ENCODE measurements at regions not wholly inside any gene's neighbourhood (a gene's known extent, or its start where the extent isn't known, plus 50 kb on each side); places are given as distances from the start of the nearest gene placed in this dataset. TPM values are rescaled to one million over a fixed set of nuclear protein-coding genes. Genes with fewer than 3 reads are reported as not detected.

DNA sequence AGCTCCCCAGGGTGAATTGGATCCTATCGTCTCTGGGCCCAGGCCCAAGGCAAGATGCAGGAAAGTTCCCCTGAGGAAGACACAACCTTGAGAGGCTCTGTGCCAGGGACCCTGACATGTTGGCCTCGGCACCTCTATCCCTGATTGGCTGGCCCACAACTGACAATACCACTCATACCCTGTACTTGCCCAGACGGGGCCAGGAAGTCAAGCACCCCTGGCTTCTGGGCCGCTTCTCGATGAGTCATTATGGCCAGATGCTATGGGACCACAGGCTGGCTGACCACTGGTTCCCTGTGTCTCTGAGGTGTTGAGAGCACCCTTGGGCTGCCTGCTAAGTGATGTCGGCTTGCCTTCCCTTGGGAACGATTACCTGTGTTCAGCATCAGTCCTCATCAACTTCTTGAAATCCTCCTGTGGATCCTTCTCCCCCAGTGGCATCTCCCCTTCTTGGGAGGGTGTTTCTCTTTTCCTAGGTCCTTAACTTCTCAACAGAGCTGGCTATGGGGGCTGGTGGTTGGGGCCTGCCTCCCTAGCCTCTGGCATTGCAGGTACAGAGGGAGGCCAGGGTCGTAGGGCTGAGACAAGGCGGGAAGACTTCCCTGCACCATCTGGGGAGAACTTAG, 54.5 kb upstream of the MAMLD1 start:
- Mint-ChIP-seq H3K27ac (no peak overlapping the region), H3K4me3 (no peak overlapping the region), H3K4me1 (ENCODE audit: low read depth) (peaks cover 6% of the 10 kb centered on the region), H3K36me3 (ENCODE audit: low read depth) (no peaks in the 10 kb centered on the region), H3K27me3 (ENCODE audit: low read depth) (no peaks in the 10 kb centered on the region), H3K9me3 (ENCODE audit: insufficient read depth) (no peaks in the 10 kb centered on the region)
- POLR2A ChIA-PET = no interaction called here
- CTCF ChIA-PET = no interaction called here
- DNase-seq (no peak), ATAC-seq (no peak)

GRCh38 chrX:150310417-150310816, 52.7 kb upstream of the MAMLD1 start:
- CTCF ChIA-PET = no interaction called here

DNA sequence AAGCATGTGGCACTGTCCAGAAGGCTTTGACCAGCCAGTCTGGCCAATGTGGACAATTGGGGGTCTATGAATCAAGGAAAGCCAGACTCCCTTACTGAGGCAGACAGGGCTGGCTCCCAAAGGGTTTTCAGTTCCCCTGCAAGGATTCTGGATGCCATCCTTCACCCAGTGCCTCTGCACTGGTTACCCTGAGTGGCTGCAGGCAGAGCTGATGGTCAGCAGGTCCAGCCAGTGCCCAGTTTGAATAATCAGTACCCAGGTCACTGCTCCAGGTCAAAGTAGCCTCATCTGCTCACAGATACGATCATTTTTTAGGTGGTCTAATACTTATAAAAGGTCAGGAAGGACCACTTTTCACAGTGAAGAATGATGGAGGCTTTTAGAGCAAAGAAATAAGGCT, 52.2 kb upstream of the MAMLD1 start:
- Mint-ChIP-seq H3K27ac (no peak overlapping the region), H3K9me3 (ENCODE audit: insufficient read depth) (no peaks in the 10 kb centered on the region), H3K4me3 (no peak overlapping the region), H3K36me3 (ENCODE audit: low read depth) (no peaks in the 10 kb centered on the region), H3K27me3 (ENCODE audit: low read depth) (no peaks in the 10 kb centered on the region), H3K4me1 (ENCODE audit: low read depth) (peaks cover 6% of the 10 kb centered on the region)
- ATAC-seq (no peak), DNase-seq (no peak)
- POLR2A ChIA-PET = no interaction called here
- CTCF ChIA-PET = no interaction called here

More at GRCh38 chrX:150310417-150310816, 52.7 kb upstream of the MAMLD1 start:
- peaks cover 6% of the 10 kb centered on the region for H3K4me1 Mint-ChIP-seq (ENCODE audit: low read depth)
- DNase-seq (no peak), ATAC-seq (no peak)
- no peaks in the 10 kb centered on the region for H3K36me3 Mint-ChIP-seq (ENCODE audit: low read depth)
- H3K4me3 Mint-ChIP-seq = no peak overlapping the region
- H3K27me3 Mint-ChIP-seq (ENCODE audit: low read depth) = no peaks in the 10 kb centered on the region
- no peaks in the 10 kb centered on the region for H3K9me3 Mint-ChIP-seq (ENCODE audit: insufficient read depth)
- POLR2A ChIA-PET = no interaction called here
- H3K27ac Mint-ChIP-seq = no peak overlapping the region

GRCh38 chrX:150312931-150313330, 50.2 kb upstream of the MAMLD1 start:
- ATAC-seq = no peak
- no peaks in the 10 kb centered on the region for H3K27me3 Mint-ChIP-seq (ENCODE audit: low read depth)
- peaks cover 6% of the 10 kb centered on the region for H3K4me1 Mint-ChIP-seq (ENCODE audit: low read depth)
- POLR2A ChIA-PET = no interaction called here
- no peak for DNase-seq
- CTCF ChIA-PET = no interaction called here
- H3K36me3 Mint-ChIP-seq (ENCODE audit: low read depth) = no peaks in the 10 kb centered on the region
- no peak overlapping the region for H3K4me3 Mint-ChIP-seq
- no peak overlapping the region for H3K27ac Mint-ChIP-seq
- no peaks in the 10 kb centered on the region for H3K9me3 Mint-ChIP-seq (ENCODE audit: insufficient read depth)

Small RNA genes lying in the stretch of these regions (microRNA-seq; reads per million reads assigned to microRNA genes)
- gene MIR2114 = not detected

Measured in activated CD8-positive, alpha-beta T cell treated with anti-CD3 and anti-CD28 coated beads, Interleukin-2, amount 10 ng/mL, durations not matched to agents 7 days and 5 days (primary cell).